Activated CD4-positive, alpha-beta T cell treated with anti-CD3 and anti-CD28 coated beads for 4 hours (primary cell): ENCODE measurements at regions not wholly inside any gene's neighbourhood (a gene's known extent, or its start where the extent isn't known, plus 50 kb on each side); places are given as distances from the start of the nearest gene placed in this dataset.
A peak's percentile ranks its signal among the peaks of the same experiment; 100 is the strongest.

Experiments used
- DNase-seq, 2 donors: peaks; one replicate each; pipeline ENCODE4 v3.0.0-alpha.2; 2020

- no peak for DNase-seq
Observed at GRCh38 chrX:134173541-134174272, 63.3 kb upstream of the CCDC160 start.

GRCh38 chrX:134174273-134174660 is 62.7 kb upstream of the CCDC160 start:
- DNase-seq, result no peak

- no peak for DNase-seq
Observed at GRCh38 chrX:134174859-134175258, 62.1 kb upstream of the CCDC160 start.

GRCh38 chrX:134177527-134177926 is 59.5 kb upstream of the CCDC160 start:
- no peak for DNase-seq

- no peak for DNase-seq
Observed at GRCh38 chrX:134180601-134181274, 56.2 kb upstream of the CCDC160 start.

- DNase-seq, result no peak
Observed at GRCh38 chrX:134181275-134181660, 55.7 kb upstream of the CCDC160 start.

GRCh38 chrX:134183665-134184064 is 53.3 kb upstream of the CCDC160 start:
- DNase-seq, result no peak

- DNase-seq, result no peak
Observed at GRCh38 chrX:134184936-134185335, 52.0 kb upstream of the CCDC160 start.

- DNase-seq, result peak; percentile 47 to 60
Observed at GRCh38 chrX:134186362-134187121, 50.4 kb upstream of the CCDC160 start.
